Upper lobe of right lung (tissue), 1 donor: ENCODE measurements at regions not wholly inside any gene's neighbourhood (a gene's known extent, or its start where the extent isn't known, plus 50 kb on each side); places are given as distances from the start of the nearest gene placed in this dataset.

Source experiments
- ATAC-seq: fragments of 200-7000 bp; cut with Tn5 transposase; one replicate; pipeline ENCODE4 v1.9.1; 2020; ENCODE audit warnings: mild to moderate bottlenecking, moderate library complexity
- DNase-seq: peaks from one replicate; pipeline ENCODE4 v3.0.0-alpha.2; 2020
- H3K27ac ChIP-seq: fragments of 200-600 bp; one replicate; pipeline ENCODE4 v1.8.0; 2022
- H3K27me3 ChIP-seq: fragments of 200-600 bp; one replicate; pipeline ENCODE4 v1.8.0; 2022; ENCODE audit warnings: mild to moderate bottlenecking
- H3K36me3 ChIP-seq: fragments of 200-600 bp; one replicate; pipeline ENCODE4 v1.8.0; 2022
- H3K4me1 ChIP-seq: fragments of 200-600 bp; one replicate; pipeline ENCODE4 v1.8.0; 2022
- H3K4me3 ChIP-seq: fragments of 200-600 bp; one replicate; pipeline ENCODE4 v1.8.0; 2022; ENCODE audit warnings: mild to moderate bottlenecking
- H3K9me3 ChIP-seq: fragments of 200-600 bp; one replicate; pipeline ENCODE4 v1.8.0; 2022
- CTCF ChIP-seq: fragments of 200-600 bp; IDR thresholded peaks from one replicate; pipeline ENCODE4 v1.8.0; 2022; ENCODE audit warnings: antibody characterized with exemption
- intact Hi-C: fragments of 100-400 bp; cut with DNase I; formaldehyde crosslinking; loops from one replicate; pipeline ENCODE4 v1.11.0; 2022
- donor health status: DM: no; HTN: yes; CAD: no; lungs with severe emphysema.

- H3K4me3 ChIP-seq, result no peak overlapping the region
- H3K27me3 ChIP-seq, result no peaks in the 10 kb centered on the region
- TF ChIP-seq CTCF, result no peak
- H3K9me3 ChIP-seq, result no peaks in the 10 kb centered on the region
- H3K27ac ChIP-seq, result no peak overlapping the region
- intact Hi-C loops, result no loop called here
- peaks cover 3% of the 10 kb centered on the region for H3K4me1 ChIP-seq
- H3K36me3 ChIP-seq, result no peaks in the 10 kb centered on the region
- DNase-seq (no peak), ATAC-seq (peak; percentile 6)
Measured at GRCh38 chr2:119062179-119062578, 96.4 kb downstream of the C1QL2 start.

DNA sequence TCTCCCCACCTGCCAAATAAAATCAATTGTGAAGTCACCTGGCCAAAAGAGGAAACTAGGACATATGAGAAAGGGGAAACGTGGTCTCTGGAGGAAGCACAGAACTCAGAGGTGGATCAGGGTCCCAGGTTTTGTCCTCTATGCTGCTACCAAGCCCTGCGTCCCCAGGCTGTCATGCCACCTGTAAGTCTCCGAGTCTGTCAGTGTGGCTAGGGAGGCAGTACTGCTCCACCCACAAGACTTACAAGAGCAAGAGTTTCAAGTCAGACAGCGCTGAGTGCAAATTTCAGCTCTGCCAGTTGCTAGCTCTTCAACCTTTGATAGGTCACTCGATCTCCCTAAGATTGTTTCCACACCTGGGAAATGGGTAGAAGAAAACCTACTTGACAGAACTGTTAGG is 98.6 kb downstream of the C1QL2 start:
- Histone ChIP-seq H3K4me3 (no peak overlapping the region), H3K9me3 (no peaks in the 10 kb centered on the region), H3K27ac (no peak overlapping the region), H3K36me3 (no peaks in the 10 kb centered on the region), H3K4me1 (peaks cover 3% of the 10 kb centered on the region), H3K27me3 (no peaks in the 10 kb centered on the region)
- ATAC-seq (no peak), DNase-seq (no peak)
- intact Hi-C loops, result no loop called here
- TF ChIP-seq CTCF, result no peak

- Histone ChIP-seq H3K27me3 (no peaks in the 10 kb centered on the region), H3K4me3 (no peak overlapping the region), H3K27ac (no peak overlapping the region), H3K4me1 (peaks cover 3% of the 10 kb centered on the region), H3K36me3 (no peaks in the 10 kb centered on the region), H3K9me3 (no peaks in the 10 kb centered on the region)
- no peak for ATAC-seq
- intact Hi-C loops, result no loop called here
- DNase-seq, result no peak
- no peak for TF ChIP-seq CTCF
Measured at GRCh38 chr2:119059287-119059686, 99.3 kb downstream of the C1QL2 start.

DNA sequence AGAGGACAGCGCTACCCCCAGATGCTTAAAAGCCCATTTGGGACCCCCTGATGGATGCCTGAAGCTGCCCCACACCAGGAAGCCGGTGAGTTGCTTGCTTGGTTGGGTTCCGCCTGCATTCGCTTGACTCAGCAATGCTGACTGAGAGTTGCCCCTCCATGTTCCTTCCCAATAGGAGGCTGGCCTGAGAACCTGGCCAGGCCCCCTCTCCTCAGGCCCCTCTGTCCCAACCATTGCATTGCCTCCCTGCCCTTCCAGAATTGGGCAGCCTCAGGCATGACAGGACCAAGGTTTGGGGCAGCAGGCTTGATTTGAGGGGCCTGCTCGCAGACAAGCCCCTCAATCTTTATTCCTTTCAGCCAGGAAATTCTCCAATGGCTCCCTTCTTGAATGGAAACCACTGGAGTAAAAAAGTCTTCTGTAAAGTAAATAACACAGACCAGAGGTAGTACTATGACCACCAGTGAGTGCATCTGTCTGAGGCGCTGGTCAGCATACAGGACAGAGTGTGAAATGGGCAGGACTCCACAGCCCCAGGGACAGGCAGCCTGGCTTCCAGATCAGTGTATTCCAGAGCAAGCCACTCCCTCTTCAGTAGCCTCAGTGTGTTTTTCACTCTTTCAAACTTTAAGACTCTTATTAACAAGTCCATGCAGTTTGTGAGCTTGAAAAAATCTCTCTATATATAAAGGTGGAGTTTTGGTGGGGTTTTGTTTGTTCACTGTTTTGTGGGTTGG is 104.7 kb downstream of the C1QL2 start:
- ATAC-seq, result no peak

DNA sequence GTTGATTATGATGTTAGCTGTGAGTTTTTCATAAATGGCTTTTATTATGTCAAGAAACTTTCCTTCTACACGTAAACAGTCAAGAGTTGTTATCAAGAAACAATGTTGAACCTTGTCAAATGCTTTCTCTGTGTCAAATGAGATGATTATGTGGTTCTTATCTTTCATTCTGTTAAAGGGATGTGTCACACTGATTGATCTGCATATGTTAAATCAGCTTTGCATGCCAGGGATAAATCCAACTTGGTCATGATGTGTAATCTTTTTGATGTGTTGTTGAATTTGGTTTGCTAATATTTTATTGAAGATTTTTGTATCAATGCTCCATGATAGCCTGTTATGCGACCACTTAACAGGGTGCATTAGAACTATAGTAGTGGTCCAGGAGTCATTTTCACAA is 107.3 kb downstream of the C1QL2 start:
- no peak for TF ChIP-seq CTCF
- H3K4me3 ChIP-seq, result no peak overlapping the region
- intact Hi-C loops, result no loop called here

More for the DNA sequence above, 104.7 kb downstream of the C1QL2 start:
- Histone ChIP-seq H3K27ac (no peak overlapping the region), H3K27me3 (no peaks in the 10 kb centered on the region), H3K36me3 (no peaks in the 10 kb centered on the region), H3K4me1 (no peaks in the 10 kb centered on the region), H3K4me3 (no peak overlapping the region), H3K9me3 (no peaks in the 10 kb centered on the region)
- intact Hi-C loops, result no loop called here
- no peak for DNase-seq
- no peak for TF ChIP-seq CTCF

More for the DNA sequence above, 107.3 kb downstream of the C1QL2 start:
- ATAC-seq, result no peak
- Histone ChIP-seq H3K36me3 (no peaks in the 10 kb centered on the region), H3K9me3 (no peaks in the 10 kb centered on the region), H3K27ac (no peak overlapping the region), H3K27me3 (no peaks in the 10 kb centered on the region), H3K4me1 (no peaks in the 10 kb centered on the region)
- DNase-seq, result no peak
